SK-N-SH (cell line): ENCODE measurements at regions not wholly inside any gene's neighbourhood (a gene's known extent, or its start where the extent isn't known, plus 50 kb on each side); places are given as distances from the start of the nearest gene placed in this dataset.

ENCODE experiments used
- CTCF ChIA-PET: fragments of 300-600, 350-600 bp; formaldehyde crosslinking; extraction: SDS; loops from one replicate; lab custom pipeline; 2021; lab: Yijun Ruan, JAX
- POLR2A ChIA-PET: fragments of 350-600 bp; sonication (Branson Sonifier 250); formaldehyde crosslinking; extraction: SDS; loops from one replicate; lab custom pipeline; 2020; ENCODE audit warnings: antibody characterized with exemption, inconsistent platforms; lab: Yijun Ruan, JAX
- DNase-seq: peaks from one replicate; pipeline ENCODE4 v3.0.0; 2012
- H2AFZ ChIP-seq: fragments of 200-600 bp; sonication (generic); 2 replicates; pipeline ENCODE4 v1.8.1; 2016; ENCODE audit warnings: antibody characterized with exemption, mild to moderate bottlenecking, low read depth
- H3F3A ChIP-seq: fragments of 200-600 bp; sonication (generic); replicated peaks from 2 replicates; pipeline ENCODE3; 2016; ENCODE audit warnings: antibody characterized with exemption, mild to moderate bottlenecking; ENCODE audit not compliant: insufficient read depth
- H3K27ac ChIP-seq, 2 experiments: fragments of 200-500 bp in 1 of 2; fragments of 200-600 bp in 1 of 2; sonication (Bioruptor generic) in 1 of 2; sonication (generic), shearing (Covaris generic) in 1 of 2; 2 replicates each; pipeline versions ENCODE4 v1.5.1 to v1.6.1; 2014 to 2016; ENCODE audit warnings: low read depth in 2 of 2, inconsistent platforms in 1 of 2, low read length in 1 of 2, mild to moderate bottlenecking in 1 of 2, mixed read lengths in 1 of 2
- H3K27me3 ChIP-seq: fragments of 200-600 bp; sonication (generic), shearing (Covaris generic); 2 replicates; pipeline ENCODE4 v1.6.1; 2016; ENCODE audit warnings: mixed run types; ENCODE audit not compliant: insufficient read depth
- H3K36me3 ChIP-seq, 2 experiments: fragments of 200-500 bp in 1 of 2; fragments of 200-600 bp in 1 of 2; sonication (Bioruptor generic) in 1 of 2; sonication (generic) in 1 of 2; replicated peaks in 1 of 2; 2 replicates each; pipeline versions ENCODE3 to v1.5.1; 2014 to 2016; ENCODE audit warnings: low read length in 1 of 2, mild to moderate bottlenecking in 1 of 2; ENCODE audit not compliant: insufficient read depth in 2 of 2, control insufficient read depth in 1 of 2
- H3K4me1 ChIP-seq, 2 experiments: fragments of 200-500 bp in 1 of 2; fragments of 200-600 bp in 1 of 2; sonication (Bioruptor generic) in 1 of 2; sonication (generic), shearing (Covaris generic) in 1 of 2; 2 replicates each; pipeline versions ENCODE4 v1.5.1 to v1.6.1; 2014 to 2016; ENCODE audit warnings: low read depth in 1 of 2, low read length in 1 of 2, mixed run types in 1 of 2; ENCODE audit not compliant: insufficient read depth in 2 of 2, control insufficient read depth in 1 of 2
- H3K4me2 ChIP-seq: fragments of 200-600 bp; sonication (generic), shearing (Covaris generic); 2 replicates; pipeline ENCODE4 v1.6.1; 2017; ENCODE audit warnings: mixed run types
- H3K4me3 ChIP-seq, 2 experiments: fragments of 200-500 bp in 1 of 2; fragments of 200-600 bp in 1 of 2; sonication (Bioruptor generic) in 1 of 2; sonication (generic), shearing (Covaris generic) in 1 of 2; 2 replicates each; pipeline versions ENCODE4 v1.5.1 to v1.8.1; 2014 to 2016; ENCODE audit warnings: low read depth in 2 of 2, inconsistent platforms in 1 of 2, low read length in 1 of 2, mild to moderate bottlenecking in 1 of 2, mixed read lengths in 1 of 2, moderate library complexity in 1 of 2
- H3K79me2 ChIP-seq: fragments of 200-600 bp; sonication (generic); 2 replicates; pipeline ENCODE4 v1.8.1; 2017; ENCODE audit warnings: mild to moderate bottlenecking; ENCODE audit not compliant: insufficient read depth
- H3K9ac ChIP-seq: fragments of 200-600 bp; sonication (generic); 2 replicates; pipeline ENCODE4 v1.6.1; 2017; ENCODE audit warnings: mixed run types
- H3K9me2 ChIP-seq: fragments of 200-600 bp; sonication (generic); 2 replicates; pipeline ENCODE4 v1.6.1; 2017; ENCODE audit warnings: mixed run types
- H3K9me3 ChIP-seq: fragments of 200-600 bp; sonication (generic); 2 replicates; pipeline ENCODE4 v1.6.1; 2017; ENCODE audit warnings: mixed run types, mild to moderate bottlenecking, moderate library complexity
- H4K20me1 ChIP-seq: fragments of 200-600 bp; sonication (generic); 2 replicates; pipeline ENCODE4 v1.6.1; 2017; ENCODE audit warnings: mild to moderate bottlenecking, mixed run types; ENCODE audit not compliant: insufficient read depth
- EZH2phosphoT487 ChIP-seq: fragments of 200-600 bp; sonication (generic); IDR thresholded peaks from 2 replicates; pipeline ENCODE4 v1.6.1; 2017; ENCODE audit warnings: low read depth, mixed run types, mild to moderate bottlenecking, antibody characterized with exemption, moderate library complexity, borderline replicate concordance
- FOSL2 ChIP-seq: IDR thresholded peaks from 2 replicates; pipeline ENCODE4 v1.4.0; 2012; ENCODE audit warnings: low read depth, mild to moderate bottlenecking, moderate library complexity, borderline replicate concordance
- FOXJ3 ChIP-seq: sonication (generic); formaldehyde crosslinking; IDR thresholded peaks from 2 replicates; pipeline ENCODE4 v1.5.1; 2020; ENCODE audit warnings: mild to moderate bottlenecking, missing genetic modification reagents
- GABPA ChIP-seq: IDR thresholded peaks from 2 replicates; pipeline ENCODE4 v1.4.0; 2012; ENCODE audit warnings: low read depth, mild to moderate bottlenecking
- IRF3 ChIP-seq: fragments of 150-350 bp; IDR thresholded peaks from 2 replicates; pipeline ENCODE4 v1.6.1; 2016; ENCODE audit warnings: mild to moderate bottlenecking, low read depth, low read length
- JUND ChIP-seq: IDR thresholded peaks from 2 replicates; pipeline ENCODE4 v1.4.0; 2012
- MEF2A ChIP-seq: IDR thresholded peaks from 2 replicates; pipeline ENCODE4 v1.4.0; 2012; ENCODE audit warnings: low read depth, borderline replicate concordance
- MXI1 ChIP-seq: IDR thresholded peaks from 2 replicates; pipeline ENCODE4 v1.6.1; 2012; ENCODE audit warnings: mild to moderate bottlenecking, low read depth, low read length, improper control_type of control experiment
- NFIC ChIP-seq: IDR thresholded peaks from 2 replicates; pipeline ENCODE4 v1.4.0; 2012; ENCODE audit warnings: borderline replicate concordance
- NRF1 ChIP-seq: IDR thresholded peaks from 2 replicates; pipeline ENCODE4 v1.6.1; 2012; ENCODE audit warnings: low read depth, mild to moderate bottlenecking, low read length
- PBX3 ChIP-seq: IDR thresholded peaks from 2 replicates; pipeline ENCODE4; 2012
- SIN3A ChIP-seq: IDR thresholded peaks from 2 replicates; pipeline ENCODE4 v1.6.1; 2012; ENCODE audit warnings: low read depth, mild to moderate bottlenecking, low read length, moderate library complexity, borderline replicate concordance
- TEAD4 ChIP-seq: IDR thresholded peaks from 2 replicates; pipeline ENCODE4 v1.4.0; 2012; ENCODE audit warnings: mild to moderate bottlenecking, borderline replicate concordance; ENCODE audit not compliant: insufficient read depth
- YY1 ChIP-seq: IDR thresholded peaks from 2 replicates; pipeline ENCODE4 v1.4.0; 2012; ENCODE audit warnings: low read depth, mild to moderate bottlenecking
- WGBS: methylation state at CpG from one replicate; pipeline ENCODE4 v1.1.6; 2017; ENCODE audit warnings: low lambda C conversion rate; 5-methylcytosine and 5-hydroxymethylcytosine counted together
- TF ChIP-seq, protein P1 (sequence below): IDR thresholded peaks from 2 replicates; pipeline ENCODE4 v1.4.0; 2012; ENCODE audit warnings: low read depth, borderline replicate concordance
- TF ChIP-seq, protein P2 (sequence below): IDR thresholded peaks from 2 replicates; pipeline ENCODE4 v1.4.0; 2012; ENCODE audit warnings: low read depth, borderline replicate concordance

- TF ChIP-seq, protein P1, sequence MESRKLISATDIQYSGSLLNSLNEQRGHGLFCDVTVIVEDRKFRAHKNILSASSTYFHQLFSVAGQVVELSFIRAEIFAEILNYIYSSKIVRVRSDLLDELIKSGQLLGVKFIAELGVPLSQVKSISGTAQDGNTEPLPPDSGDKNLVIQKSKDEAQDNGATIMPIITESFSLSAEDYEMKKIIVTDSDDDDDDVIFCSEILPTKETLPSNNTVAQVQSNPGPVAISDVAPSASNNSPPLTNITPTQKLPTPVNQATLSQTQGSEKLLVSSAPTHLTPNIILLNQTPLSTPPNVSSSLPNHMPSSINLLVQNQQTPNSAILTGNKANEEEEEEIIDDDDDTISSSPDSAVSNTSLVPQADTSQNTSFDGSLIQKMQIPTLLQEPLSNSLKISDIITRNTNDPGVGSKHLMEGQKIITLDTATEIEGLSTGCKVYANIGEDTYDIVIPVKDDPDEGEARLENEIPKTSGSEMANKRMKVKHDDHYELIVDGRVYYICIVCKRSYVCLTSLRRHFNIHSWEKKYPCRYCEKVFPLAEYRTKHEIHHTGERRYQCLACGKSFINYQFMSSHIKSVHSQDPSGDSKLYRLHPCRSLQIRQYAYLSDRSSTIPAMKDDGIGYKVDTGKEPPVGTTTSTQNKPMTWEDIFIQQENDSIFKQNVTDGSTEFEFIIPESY = no peak
- TF ChIP-seq YY1 = no peak
- no peak for TF ChIP-seq MXI1
Measured at GRCh38 chr13:83613524-83613923, 268.8 kb downstream of the SLITRK1 start (continued).

- no peaks in the 10 kb centered on the region for H4K20me1 ChIP-seq
- ChIA-PET CTCF (no interaction called here), POLR2A (no interaction called here)
- no peaks in the 10 kb centered on the region for H3F3A ChIP-seq
- DNase-seq = no peak
- H3K4me3 ChIP-seq = no peak overlapping the region
- no peaks in the 10 kb centered on the region for H3K36me3 ChIP-seq
- H3K79me2 ChIP-seq = no peaks in the 10 kb centered on the region
- no peak overlapping the region for H2AFZ ChIP-seq
- H3K9me3 ChIP-seq = no peaks in the 10 kb centered on the region
- WGBS = 0% methylated on average over 1 of the region's 1 CpG
- no peaks in the 10 kb centered on the region for H3K27me3 ChIP-seq
- H3K4me2 ChIP-seq = no peak overlapping the region
- TF ChIP-seq FOXJ3 = no peak
- TF ChIP-seq PBX3 = no peak
- no peak for TF ChIP-seq NRF1
- TF ChIP-seq TEAD4 = no peak
- TF ChIP-seq EZH2phosphoT487 = no peak
- TF ChIP-seq MXI1 = no peak
- TF ChIP-seq, protein P2, sequence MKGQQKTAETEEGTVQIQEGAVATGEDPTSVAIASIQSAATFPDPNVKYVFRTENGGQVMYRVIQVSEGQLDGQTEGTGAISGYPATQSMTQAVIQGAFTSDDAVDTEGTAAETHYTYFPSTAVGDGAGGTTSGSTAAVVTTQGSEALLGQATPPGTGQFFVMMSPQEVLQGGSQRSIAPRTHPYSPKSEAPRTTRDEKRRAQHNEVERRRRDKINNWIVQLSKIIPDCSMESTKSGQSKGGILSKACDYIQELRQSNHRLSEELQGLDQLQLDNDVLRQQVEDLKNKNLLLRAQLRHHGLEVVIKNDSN = no peak
- TF ChIP-seq, all 33 proteins: peak for 0
- no peak overlapping the region for H3K27ac ChIP-seq
- H3K4me1 ChIP-seq = no peaks in the 10 kb centered on the region
- H3K9ac ChIP-seq = no peak overlapping the region
- H3K9me2 ChIP-seq = no peaks in the 10 kb centered on the region
Measured at GRCh38 chr13:83601539-83601938, 280.7 kb downstream of the SLITRK1 start.

DNA sequence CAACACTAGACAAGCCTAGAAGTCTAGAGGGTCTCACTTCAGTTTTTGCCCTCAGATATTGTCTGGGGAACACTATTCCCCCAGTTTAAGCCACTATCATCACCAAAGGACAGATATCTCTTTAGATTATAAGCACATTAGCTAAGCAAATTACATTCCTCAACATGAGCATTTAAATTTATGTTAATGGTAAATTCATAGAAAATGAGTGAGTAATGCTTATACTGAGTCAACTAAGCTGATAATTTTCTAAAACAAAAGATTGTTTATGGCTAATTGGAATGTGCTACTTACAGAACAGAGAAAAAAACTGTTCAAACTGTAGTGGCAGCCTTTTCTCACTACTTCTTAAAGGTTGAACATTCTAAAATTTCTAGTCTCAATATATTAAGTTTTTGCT, 290.2 kb downstream of the SLITRK1 start:
- no peak overlapping the region for H3K4me2 ChIP-seq
- no peaks in the 10 kb centered on the region for H3K9me3 ChIP-seq
- H3K9me2 ChIP-seq = no peaks in the 10 kb centered on the region
- H3K27me3 ChIP-seq = no peaks in the 10 kb centered on the region
- no peaks in the 10 kb centered on the region for H3K4me1 ChIP-seq
- ChIA-PET POLR2A (no interaction called here), CTCF (no interaction called here)
- no peaks in the 10 kb centered on the region for H3K79me2 ChIP-seq
- H3K27ac ChIP-seq = no peak overlapping the region
- no peak overlapping the region for H2AFZ ChIP-seq
- H3K36me3 ChIP-seq = no peaks in the 10 kb centered on the region
- H4K20me1 ChIP-seq = no peaks in the 10 kb centered on the region
- H3K9ac ChIP-seq = no peak overlapping the region
- DNase-seq = no peak
- no peaks in the 10 kb centered on the region for H3F3A ChIP-seq
- no peak overlapping the region for H3K4me3 ChIP-seq
- TF ChIP-seq YY1 (no peak), GABPA (no peak), IRF3 (no peak), MXI1 (no peak), JUND (no peak), NFIC (no peak), NRF1 (no peak), FOSL2 (no peak), SIN3A (no peak), MEF2A (no peak)
- TF ChIP-seq, protein P2 = no peak
- TF ChIP-seq, protein P1 = no peak
